CD4-positive, alpha-beta T cell (primary cell): ENCODE measurements at regions not wholly inside any gene's neighbourhood (a gene's known extent, or its start where the extent isn't known, plus 50 kb on each side); places are given as distances from the start of the nearest gene placed in this dataset.

Experiments
- ATAC-seq: fragments of 200-7000 bp; cut with Tn5 transposase; one replicate; pipeline ENCODE4 v1.10.0; 2022; ENCODE audit warnings: mild to moderate bottlenecking; ENCODE audit not compliant: poor library complexity
- CTCF ChIA-PET: fragments of 350-600 bp; sonication (Branson Sonifier 250); formaldehyde crosslinking; loops from one replicate; lab custom pipeline; 2021; ENCODE audit warnings: antibody characterized with exemption, inconsistent platforms; lab: Charles Lee
- POLR2A ChIA-PET: fragments of 350-600 bp; sonication (Branson Sonifier 250); formaldehyde crosslinking; loops from one replicate; lab custom pipeline; 2021; ENCODE audit warnings: antibody characterized with exemption, inconsistent platforms; lab: Charles Lee
- DNase-seq, 14 experiments: peaks; one replicate each; pipeline ENCODE4 v3.0.0-alpha.2; 2013 to 2020; ENCODE audit warnings: mixed read lengths in 2 of 14
- H3K27ac ChIP-seq, 2 donors: one replicate each; pipeline versions ENCODE4 v1.5.1 to v1.7.0; 2013; ENCODE audit warnings: low read length in 2 of 2, low read depth in 1 of 2, mild to moderate bottlenecking in 1 of 2
- H3K27me3 ChIP-seq, 2 experiments: 1 replicate in 1 of 2; 2 replicates in 1 of 2; pipeline versions ENCODE4 v1.6.1 to v1.7.0; 2013; ENCODE audit warnings: low read length in 2 of 2, control low read depth in 1 of 2, mild to moderate bottlenecking in 1 of 2, moderate library complexity in 1 of 2; ENCODE audit not compliant: insufficient read depth in 2 of 2, control insufficient read depth in 1 of 2
- H3K36me3 ChIP-seq: one replicate; pipeline ENCODE4 v1.6.1; 2013; ENCODE audit warnings: low read length, control low read depth; ENCODE audit not compliant: insufficient read depth
- H3K4me1 ChIP-seq: one replicate; pipeline ENCODE4 v1.6.1; 2013; ENCODE audit warnings: low read length, control low read depth; ENCODE audit not compliant: insufficient read depth
- H3K4me3 ChIP-seq: one replicate; pipeline ENCODE4 v1.5.1; 2013; ENCODE audit warnings: mild to moderate bottlenecking, low read length, moderate library complexity
- H3K9me3 ChIP-seq, 2 experiments: 1 replicate in 1 of 2; 2 replicates in 1 of 2; pipeline versions ENCODE4 v1.6.1 to v1.7.0; 2013; ENCODE audit warnings: low read length in 2 of 2, mild to moderate bottlenecking in 2 of 2, control low read depth in 1 of 2, moderate library complexity in 1 of 2; ENCODE audit not compliant: control insufficient read depth in 1 of 2, insufficient read depth in 1 of 2
- H3K27ac Mint-ChIP-seq: one replicate; pipeline ENCODE4 v1.8.0; 2020; ENCODE audit warnings: mixed read lengths
- H3K27me3 Mint-ChIP-seq: one replicate; pipeline ENCODE4 v1.8.0; 2021; ENCODE audit warnings: mixed read lengths
- H3K36me3 Mint-ChIP-seq: one replicate; pipeline ENCODE4 v1.8.0; 2021; ENCODE audit warnings: low read depth, mixed read lengths
- H3K4me1 Mint-ChIP-seq: one replicate; pipeline ENCODE4 v1.8.0; 2021; ENCODE audit warnings: low read depth, mixed read lengths
- H3K4me3 Mint-ChIP-seq: one replicate; pipeline ENCODE4 v1.8.0; 2020; ENCODE audit warnings: mild to moderate bottlenecking, mixed read lengths
- H3K9me3 Mint-ChIP-seq: one replicate; pipeline ENCODE4 v1.8.0; 2020; ENCODE audit warnings: mixed read lengths
- intact Hi-C, 2 experiments: fragments of 100-400 bp; cut with DNase I in 1 of 2; cut with micrococcal nuclease in 1 of 2; formaldehyde crosslinking; loops; one replicate each; pipeline versions ENCODE4 v1.15.1 to v1.9.0; 2023 to 2025; cut with DNase I, micrococcal nuclease
- TF ChIP-seq, protein P1 (sequence below): fragments of 200-600 bp; IDR thresholded peaks from one replicate; pipeline ENCODE4 v1.8.0; 2022; ENCODE audit warnings: antibody characterized with exemption, mild to moderate bottlenecking

DNA sequence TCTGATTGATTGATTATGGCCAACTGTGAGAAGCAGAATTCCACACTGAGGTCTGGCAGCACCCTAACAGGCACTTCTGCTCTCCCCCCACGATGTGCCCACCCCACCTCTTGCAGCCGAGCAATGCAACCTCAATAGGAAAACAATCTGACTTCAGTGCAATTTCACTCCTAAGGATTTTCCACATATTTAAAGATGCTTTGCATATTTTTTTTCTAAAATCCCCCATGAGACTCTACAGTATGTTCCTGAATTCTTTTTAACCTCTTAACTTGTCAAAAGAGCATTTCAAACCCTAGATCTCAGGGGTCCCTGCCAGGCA is 243.1 kb downstream of the AUH start:
- CTCF ChIA-PET, result no interaction called here
- no peaks in the 10 kb centered on the region for H3K4me1 Mint-ChIP-seq
- Histone ChIP-seq H3K9me3 (peaks cover 0 to 16% of the 10 kb centered on the region in 2 experiments), H3K4me3 (no peak overlapping the region), H3K27ac (no peak overlapping the region), H3K4me1 (no peaks in the 10 kb centered on the region), H3K36me3 (no peaks in the 10 kb centered on the region), H3K27me3 (peaks cover 7 to 10% of the 10 kb centered on the region in 2 experiments)
- H3K27me3 Mint-ChIP-seq, result peaks cover 39% of the 10 kb centered on the region
- intact Hi-C loops, result no loop called here
- POLR2A ChIA-PET, result no interaction called here
- H3K9me3 Mint-ChIP-seq, result peaks cover 2% of the 10 kb centered on the region
- H3K4me3 Mint-ChIP-seq, result no peak overlapping the region
- ATAC-seq, result no peak
- H3K27ac Mint-ChIP-seq, result no peak overlapping the region
- no peak for DNase-seq
- TF ChIP-seq, protein P1, sequence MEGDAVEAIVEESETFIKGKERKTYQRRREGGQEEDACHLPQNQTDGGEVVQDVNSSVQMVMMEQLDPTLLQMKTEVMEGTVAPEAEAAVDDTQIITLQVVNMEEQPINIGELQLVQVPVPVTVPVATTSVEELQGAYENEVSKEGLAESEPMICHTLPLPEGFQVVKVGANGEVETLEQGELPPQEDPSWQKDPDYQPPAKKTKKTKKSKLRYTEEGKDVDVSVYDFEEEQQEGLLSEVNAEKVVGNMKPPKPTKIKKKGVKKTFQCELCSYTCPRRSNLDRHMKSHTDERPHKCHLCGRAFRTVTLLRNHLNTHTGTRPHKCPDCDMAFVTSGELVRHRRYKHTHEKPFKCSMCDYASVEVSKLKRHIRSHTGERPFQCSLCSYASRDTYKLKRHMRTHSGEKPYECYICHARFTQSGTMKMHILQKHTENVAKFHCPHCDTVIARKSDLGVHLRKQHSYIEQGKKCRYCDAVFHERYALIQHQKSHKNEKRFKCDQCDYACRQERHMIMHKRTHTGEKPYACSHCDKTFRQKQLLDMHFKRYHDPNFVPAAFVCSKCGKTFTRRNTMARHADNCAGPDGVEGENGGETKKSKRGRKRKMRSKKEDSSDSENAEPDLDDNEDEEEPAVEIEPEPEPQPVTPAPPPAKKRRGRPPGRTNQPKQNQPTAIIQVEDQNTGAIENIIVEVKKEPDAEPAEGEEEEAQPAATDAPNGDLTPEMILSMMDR, result no peak
- no peaks in the 10 kb centered on the region for H3K36me3 Mint-ChIP-seq

DNA sequence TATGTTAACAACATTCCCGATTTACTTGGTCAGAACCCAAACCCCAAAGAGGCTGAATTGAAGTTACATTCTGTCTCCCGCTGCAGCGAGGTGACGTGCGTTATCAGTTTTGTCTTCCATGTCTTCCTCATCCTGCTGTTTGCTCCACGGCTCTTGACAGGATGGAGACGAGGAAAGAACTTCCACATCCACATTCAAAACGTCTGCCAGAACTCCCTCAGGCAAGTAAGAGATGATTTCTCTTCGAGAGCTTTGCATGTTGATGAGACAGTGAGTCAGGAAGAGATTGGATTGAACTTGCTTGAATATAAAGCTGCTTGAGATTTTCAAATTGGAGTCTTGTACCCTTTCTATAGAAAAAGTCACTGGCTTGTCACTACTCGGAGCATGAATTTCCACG is 242.6 kb downstream of the AUH start:
- ChIA-PET CTCF (no interaction called here), POLR2A (no interaction called here)
- H3K27me3 ChIP-seq, result peaks cover 7 to 9% of the 10 kb centered on the region in 2 experiments
- no peak overlapping the region for H3K27ac Mint-ChIP-seq
- no peak overlapping the region for H3K4me3 Mint-ChIP-seq
- H3K4me3 ChIP-seq, result no peak overlapping the region
- intact Hi-C loops, result no loop called here
- no peaks in the 10 kb centered on the region for H3K4me1 Mint-ChIP-seq
- TF ChIP-seq, protein P1, result no peak
- DNase-seq (no peak), ATAC-seq (no peak)
- H3K36me3 ChIP-seq, result no peaks in the 10 kb centered on the region
- H3K9me3 Mint-ChIP-seq, result peaks cover 2% of the 10 kb centered on the region
- no peaks in the 10 kb centered on the region for H3K4me1 ChIP-seq
- peaks cover 39% of the 10 kb centered on the region for H3K27me3 Mint-ChIP-seq
- no peak overlapping the region for H3K27ac ChIP-seq
- H3K9me3 ChIP-seq, result peaks cover 0 to 16% of the 10 kb centered on the region in 2 experiments
- H3K36me3 Mint-ChIP-seq, result no peaks in the 10 kb centered on the region

DNA sequence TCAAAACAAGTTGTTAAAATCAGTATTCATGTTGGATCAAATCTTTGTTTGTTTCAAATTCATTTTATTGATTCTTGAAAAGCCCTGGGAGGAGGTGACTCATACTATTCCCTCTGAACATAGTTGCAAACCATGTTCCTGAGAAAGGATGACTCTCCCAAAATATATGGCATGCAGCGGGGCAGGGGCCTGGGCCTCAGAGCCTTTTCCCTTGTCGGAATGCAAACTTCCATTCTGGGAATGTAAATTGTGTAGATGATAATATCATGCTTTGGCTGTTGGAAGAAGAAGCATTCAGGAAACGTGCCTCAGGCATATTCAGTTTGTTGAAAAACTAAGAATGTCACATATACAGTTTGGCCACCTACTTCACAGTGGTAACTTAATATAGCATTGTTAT is 242.0 kb downstream of the AUH start:
- ChIA-PET CTCF (no interaction called here), POLR2A (no interaction called here)
- ATAC-seq (no peak), DNase-seq (no peak)
- no peak overlapping the region for H3K27ac Mint-ChIP-seq
- Histone ChIP-seq H3K27me3 (peaks cover 6 to 7% of the 10 kb centered on the region in 2 experiments), H3K9me3 (peaks cover 0 to 16% of the 10 kb centered on the region in 2 experiments), H3K4me1 (no peaks in the 10 kb centered on the region), H3K27ac (no peak overlapping the region), H3K36me3 (no peaks in the 10 kb centered on the region), H3K4me3 (no peak overlapping the region)
- peaks cover 39% of the 10 kb centered on the region for H3K27me3 Mint-ChIP-seq
- peaks cover 2% of the 10 kb centered on the region for H3K9me3 Mint-ChIP-seq
- TF ChIP-seq, protein P1, result no peak
- no peaks in the 10 kb centered on the region for H3K36me3 Mint-ChIP-seq
- no peak overlapping the region for H3K4me3 Mint-ChIP-seq
- H3K4me1 Mint-ChIP-seq, result no peaks in the 10 kb centered on the region
- intact Hi-C loops, result no loop called here
